ENCODE measurements at regions not wholly inside any gene's neighbourhood (a gene's known extent, or its start where the extent isn't known, plus 50 kb on each side); places are given as distances from the start of the nearest gene placed in this dataset.

GRCh38 chr11:135019899-135020298 is 607.9 kb upstream of the B3GAT1 start:
- FAIRE-seq, result no peak
- Histone ChIP-seq H3K4me2 (ENCODE audit: insufficient read depth in 1 of 2, low read depth in 2 of 2, low read length in 2 of 2) (no peak overlapping the region), H2BK15ac (ENCODE audit: low read length) (no peak overlapping the region), H3K4me3 (ENCODE audit: extremely low read depth in 1 of 4, insufficient read depth in 2 of 4, low read depth in 3 of 4, low read length in 4 of 4) (no peak overlapping the region), H3K4me1 (replicated peaks in 1 of 4; ENCODE audit: control insufficient read depth in 3 of 4, insufficient read depth in 4 of 4, low read length in 3 of 4) (peaks cover 0 to 4% (median 2%) of the 10 kb centered on the region in 4 experiments; a peak in 2 of 7 replicates), H3K23ac (ENCODE audit: insufficient read length) (no peak overlapping the region), H3K27ac (ENCODE audit: low read depth, low read length) (no peak overlapping the region), H2BK120ac (replicated peaks; ENCODE audit: low read depth, low read length) (no peak overlapping the region), H4K20me1 (replicated peaks in 1 of 2; ENCODE audit: control insufficient read depth in 1 of 2, insufficient read depth in 2 of 2, low read length in 2 of 2) (no peaks in the 10 kb centered on the region), H3K9ac (replicated peaks in 1 of 4; ENCODE audit: extremely low read depth in 1 of 4, low read depth in 3 of 4, low read length in 3 of 4) (no peak overlapping the region), H2AFZ (ENCODE audit: low read length) (no peak overlapping the region), H3K18ac (ENCODE audit: extremely low read depth, low read length) (no peak overlapping the region), H2BK12ac (ENCODE audit: low read depth, low read length) (no peak overlapping the region), H2BK20ac (ENCODE audit: low read length) (no peak overlapping the region), H3K14ac (ENCODE audit: insufficient read length) (no peak overlapping the region), H3K56ac (replicated peaks; ENCODE audit: insufficient read length, low read depth, low read length) (no peak overlapping the region), H4K5ac (ENCODE audit: insufficient read length, low read depth, low read length) (no peak overlapping the region), H3K27me3 (replicated peaks in 1 of 4; ENCODE audit: control insufficient read depth in 3 of 4, extremely low read depth in 1 of 4, insufficient read depth in 3 of 4, low read length in 3 of 4) (no peaks in the 10 kb centered on the region), H3K23me2 (ENCODE audit: low read depth, low read length) (peaks cover 2% of the 10 kb centered on the region; the same call in 1 of the 2 replicates), H3K79me1 (ENCODE audit: low read depth, low read length) (no peaks in the 10 kb centered on the region), H3K36me3 (ENCODE audit: control insufficient read depth in 2 of 4, insufficient read depth in 4 of 4, low read length in 3 of 4) (no peaks in the 10 kb centered on the region; a peak in 1 of 8 replicates), H4K8ac (ENCODE audit: extremely low read depth, insufficient read depth, low read length) (no peak overlapping the region), H3K79me2 (ENCODE audit: control insufficient read depth in 1 of 2, insufficient read depth in 2 of 2, low read length in 2 of 2) (no peaks in the 10 kb centered on the region), H2BK5ac (ENCODE audit: low read depth, low read length) (no peak overlapping the region), H3K4ac (replicated peaks; ENCODE audit: insufficient read length, low read depth, low read length) (no peak overlapping the region), H4K91ac (replicated peaks; ENCODE audit: insufficient read length, low read length) (no peak overlapping the region), H2AK5ac (ENCODE audit: low read depth, low read length) (no peak overlapping the region), H3K9me3 (ENCODE audit: insufficient read depth in 2 of 2, low read depth in 1 of 2, low read length in 1 of 2) (0 out of 4 replicates have a peak, but pooled peaks cover 5 to 6% of the 10 kb centered on the region in 2 experiments)
- ChIA-PET CTCF (ENCODE audit: partially characterized antibody) (interaction anchor here (1.0 to 1.4 kb wide), 2 partner anchors 32 to 75 kb away, joined by 3 read pairs; no protein-coding TSS in a partner anchor), POLR2A (ENCODE audit: partially characterized antibody) (no interaction called here)
- no peak for DNase-seq (ENCODE audit: low read depth in 1 of 2, low spot score in 2 of 2)
- WGBS, 2 experiments (ENCODE audit: extremely low coverage in 1 of 2, insufficient coverage in 1 of 2, insufficient read length in 1 of 2, insufficient replicate concordance in 2 of 2, low coverage in 1 of 2, low lambda C conversion rate in 2 of 2, missing lambda C conversion rate in 1 of 2), result 90% methylated on average over 4 of the region's 4 CpGs; no CpG with 5 or more reads in 1 of the 2 experiments
- TF ChIP-seq CEBPB (IDR thresholded peaks at IDR 0.05; ENCODE audit: low read depth, low read length) (no peak), EGR1 (IDR thresholded peaks at IDR 0.05; ENCODE audit: borderline replicate concordance, low read depth, low read length) (no peak), SP4 (IDR thresholded peaks at IDR 0.05; ENCODE audit: low read length) (no peak), EP300 (IDR thresholded peaks at IDR 0.05; ENCODE audit: borderline replicate concordance in 1 of 2, low read depth in 2 of 2, low read length in 2 of 2) (no peak), TCF12 (IDR thresholded peaks at IDR 0.05; ENCODE audit: low read depth, low read length) (no peak), SUZ12 (IDR thresholded peaks at IDR 0.05; ENCODE audit: low read length) (no peak), JUN (IDR thresholded peaks at IDR 0.05; ENCODE audit: low read depth, low read length) (no peak), GTF2F1 (IDR thresholded peaks at IDR 0.05; ENCODE audit: borderline replicate concordance, low read depth, low read length) (no peak), POLR2AphosphoS5 (IDR thresholded peaks at IDR 0.05; ENCODE audit: low read depth, low read length) (no peak)
- TF ChIP-seq, protein P1, sequence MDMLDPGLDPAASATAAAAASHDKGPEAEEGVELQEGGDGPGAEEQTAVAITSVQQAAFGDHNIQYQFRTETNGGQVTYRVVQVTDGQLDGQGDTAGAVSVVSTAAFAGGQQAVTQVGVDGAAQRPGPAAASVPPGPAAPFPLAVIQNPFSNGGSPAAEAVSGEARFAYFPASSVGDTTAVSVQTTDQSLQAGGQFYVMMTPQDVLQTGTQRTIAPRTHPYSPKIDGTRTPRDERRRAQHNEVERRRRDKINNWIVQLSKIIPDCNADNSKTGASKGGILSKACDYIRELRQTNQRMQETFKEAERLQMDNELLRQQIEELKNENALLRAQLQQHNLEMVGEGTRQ (IDR thresholded peaks at IDR 0.05; ENCODE audit: low read length), result no peak
